ENCODE measurements at regions not wholly inside any gene's neighbourhood (a gene's known extent, or its start where the extent isn't known, plus 50 kb on each side); places are given as distances from the start of the nearest gene placed in this dataset.
A peak's percentile ranks its signal among the peaks of the same experiment; 100 is the strongest.

GRCh38 chr2:234851451-234851850, 100.4 kb upstream of the SH3BP4 start:
- no peak for TF ChIP-seq CTCF (IDR thresholded peaks at IDR 0.05; ENCODE audit: insufficient read depth, low read depth, low read length, missing control alignments)
- no peak for DNase-seq (ENCODE audit: low read depth)
- H3K4me3 ChIP-seq (ENCODE audit: low read length) = no peak overlapping the region

GRCh38 chr2:234850818-234851217, 101.0 kb upstream of the SH3BP4 start:
- H3K4me3 ChIP-seq (ENCODE audit: low read length) = no peak overlapping the region
- TF ChIP-seq CTCF (IDR thresholded peaks at IDR 0.05; ENCODE audit: insufficient read depth, low read depth, low read length, missing control alignments) = no peak
- DNase-seq (ENCODE audit: low read depth) = no peak

- H3K4me3 ChIP-seq (ENCODE audit: low read length) = no peak overlapping the region
- TF ChIP-seq CTCF (IDR thresholded peaks at IDR 0.05; ENCODE audit: insufficient read depth, low read depth, low read length, missing control alignments) = no peak
- no peak for DNase-seq (ENCODE audit: low read depth)
These were observed 102.1 kb upstream of the SH3BP4 start for GRCh38 chr2:234849678-234850077.

GRCh38 chr2:234848578-234848977, 103.2 kb upstream of the SH3BP4 start:
- no peak for DNase-seq (ENCODE audit: low read depth)
- H3K4me3 ChIP-seq (ENCODE audit: low read length) = no peak overlapping the region
- no peak for TF ChIP-seq CTCF (IDR thresholded peaks at IDR 0.05; ENCODE audit: insufficient read depth, low read depth, low read length, missing control alignments)

DNA sequence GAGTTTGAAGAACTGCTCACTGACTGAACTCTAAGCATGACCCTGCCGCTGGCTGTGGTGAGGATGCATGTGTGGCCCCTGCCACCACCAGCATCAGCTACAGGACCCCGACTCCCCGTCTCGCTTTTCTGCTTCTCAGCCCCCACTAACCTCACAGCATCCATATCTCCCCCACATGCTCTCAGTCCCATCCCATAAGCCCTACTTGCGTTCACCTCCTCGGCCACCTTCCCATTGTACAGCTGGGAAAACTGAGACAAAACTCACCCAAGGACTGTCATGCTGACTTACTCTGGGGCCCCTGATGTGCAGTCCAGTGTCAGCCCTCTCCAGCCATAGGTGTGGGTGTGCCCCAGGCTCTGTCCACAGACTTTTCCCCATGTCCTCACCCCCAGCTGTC, 104.2 kb upstream of the SH3BP4 start:
- H3K4me3 ChIP-seq (ENCODE audit: low read length) = no peak overlapping the region
- no peak for TF ChIP-seq CTCF (IDR thresholded peaks at IDR 0.05; ENCODE audit: insufficient read depth, low read depth, low read length, missing control alignments)
- DNase-seq (ENCODE audit: low read depth) = no peak

GRCh38 chr2:234847364-234847635, 104.5 kb upstream of the SH3BP4 start:
- H3K4me3 ChIP-seq (ENCODE audit: low read length) = no peak overlapping the region
- no peak for TF ChIP-seq CTCF (IDR thresholded peaks at IDR 0.05; ENCODE audit: insufficient read depth, low read depth, low read length, missing control alignments)
- DNase-seq (ENCODE audit: low read depth) = no peak

DNA sequence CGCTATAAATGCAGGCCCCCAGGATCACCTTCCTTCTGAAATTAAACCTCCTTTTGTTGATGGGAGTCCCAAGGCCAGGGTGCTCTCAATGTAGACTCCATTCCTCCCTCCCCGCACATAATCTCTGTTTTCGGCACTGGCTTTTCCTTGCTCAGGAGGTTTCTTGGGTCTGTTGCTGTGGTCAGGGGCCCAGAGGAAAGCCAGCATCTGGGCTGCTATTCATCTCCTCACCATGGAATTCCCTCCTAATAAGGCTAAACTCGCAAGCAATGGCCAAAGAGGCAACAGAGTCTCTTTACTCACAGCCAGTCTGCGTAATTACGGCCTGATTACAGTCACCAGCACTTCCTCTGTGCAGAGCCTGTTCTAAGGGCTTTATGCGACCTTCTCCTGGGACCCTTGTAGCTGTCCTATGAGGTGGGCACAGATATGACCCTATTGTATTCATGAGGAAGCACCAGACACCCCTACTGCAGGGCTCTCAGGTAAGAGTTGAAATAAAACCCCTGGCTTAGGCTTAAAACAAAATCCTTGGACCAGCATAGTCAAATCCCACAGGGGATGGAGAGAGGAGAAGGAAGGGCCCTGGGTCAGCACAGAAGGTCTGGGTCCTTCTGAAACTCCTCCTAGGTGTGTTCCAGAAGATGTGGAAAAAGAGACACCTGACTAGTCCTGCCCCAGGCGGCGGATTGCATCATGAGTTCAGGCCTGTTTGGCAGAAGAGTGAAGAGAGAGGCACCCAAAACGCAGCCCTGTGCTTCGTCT, 105.0 kb upstream of the SH3BP4 start:
- H3K4me3 ChIP-seq (ENCODE audit: low read length) = no peak overlapping the region
- TF ChIP-seq CTCF (IDR thresholded peaks at IDR 0.05; ENCODE audit: insufficient read depth, low read depth, low read length, missing control alignments) = no peak
- peak; percentile 39 for DNase-seq (ENCODE audit: low read depth)
